Epithelial cell of proximal tubule (primary cell): ENCODE measurements at regions not wholly inside any gene's neighbourhood (a gene's known extent, or its start where the extent isn't known, plus 50 kb on each side); places are given as distances from the start of the nearest gene placed in this dataset.

ENCODE experiments used
- DNase-seq: peaks from one replicate; pipeline ENCODE4 v3.0.0-alpha.2; 2011; ENCODE audit warnings: low read depth
- H3K4me3 ChIP-seq: 2 replicates; pipeline ENCODE4 v1.5.1; 2011; ENCODE audit warnings: low read depth, mild to moderate bottlenecking, low read length
- CTCF ChIP-seq: conservative IDR thresholded peaks from 2 replicates; pipeline ENCODE4 v1.5.1; 2012; ENCODE audit warnings: low read depth, mild to moderate bottlenecking, low read length

GRCh38 chr7:9962742-9963141, 1010.9 kb upstream of the PHF14 start:
- no peak for TF ChIP-seq CTCF
- DNase-seq, result no peak
- H3K4me3 ChIP-seq, result no peak overlapping the region

- DNase-seq, result no peak
- no peak for TF ChIP-seq CTCF
- no peak overlapping the region for H3K4me3 ChIP-seq
Observed at GRCh38 chr7:9978106-9979064, 995.3 kb upstream of the PHF14 start.

GRCh38 chr7:9981742-9982349, 991.8 kb upstream of the PHF14 start:
- no peak for TF ChIP-seq CTCF
- DNase-seq, result no peak
- no peak overlapping the region for H3K4me3 ChIP-seq

GRCh38 chr7:9983048-9983447, 990.6 kb upstream of the PHF14 start:
- TF ChIP-seq CTCF, result no peak
- no peak for DNase-seq
- H3K4me3 ChIP-seq, result no peak overlapping the region

GRCh38 chr7:10015687-10016086, 958.0 kb upstream of the PHF14 start:
- TF ChIP-seq CTCF, result no peak
- H3K4me3 ChIP-seq, result no peak overlapping the region
- DNase-seq, result no peak

- DNase-seq, result no peak
- TF ChIP-seq CTCF, result no peak
- no peak overlapping the region for H3K4me3 ChIP-seq
Observed at GRCh38 chr7:10022480-10022879, 951.2 kb upstream of the PHF14 start.
